Neural progenitor cell (in vitro differentiated cells): ENCODE measurements at regions not wholly inside any gene's neighbourhood (a gene's known extent, or its start where the extent isn't known, plus 50 kb on each side); places are given as distances from the start of the nearest gene placed in this dataset.

Experiments used
- DNase-seq: peaks from one replicate; pipeline ENCODE4 v3.0.0-alpha.2; 2016; ENCODE audit warnings: low spot score
- H2AFZ ChIP-seq: fragments of 200-600 bp; sonication (generic); replicated peaks from 2 replicates; pipeline ENCODE4 v1.6.1; 2016; ENCODE audit warnings: antibody characterized with exemption
- H3F3A ChIP-seq: fragments of 200-600 bp; sonication (generic); 2 replicates; pipeline ENCODE4 v1.6.1; 2016; ENCODE audit warnings: antibody characterized with exemption, low read depth
- H3K27ac ChIP-seq: fragments of 200-600 bp; sonication (generic); 2 replicates; pipeline ENCODE4 v1.5.1; 2016; ENCODE audit warnings: mild to moderate bottlenecking
- H3K27me3 ChIP-seq: fragments of 200-600 bp; sonication (generic); 2 replicates; pipeline ENCODE4 v1.6.1; 2016; ENCODE audit warnings: mild to moderate bottlenecking, moderate library complexity
- H3K36me3 ChIP-seq: fragments of 200-600 bp; sonication (generic); 2 replicates; pipeline ENCODE4 v1.5.1; 2016
- H3K4me1 ChIP-seq: fragments of 200-600 bp; sonication (generic); 2 replicates; pipeline ENCODE4 v1.6.1; 2016; ENCODE audit warnings: mixed run types
- H3K4me2 ChIP-seq: fragments of 200-600 bp; sonication (generic); 2 replicates; pipeline ENCODE4 v1.6.1; 2016
- H3K4me3 ChIP-seq: fragments of 200-600 bp; sonication (generic); 2 replicates; pipeline ENCODE4 v1.5.1; 2016
- H3K79me2 ChIP-seq: fragments of 200-600 bp; sonication (generic); 2 replicates; pipeline ENCODE4 v1.6.1; 2016; ENCODE audit warnings: low read depth
- H3K9ac ChIP-seq: fragments of 200-600 bp; sonication (generic); 2 replicates; pipeline ENCODE4 v1.6.1; 2016
- H3K9me3 ChIP-seq: fragments of 200-600 bp; sonication (generic); 2 replicates; pipeline ENCODE4 v1.5.1; 2016; ENCODE audit warnings: low read depth
- H4K20me1 ChIP-seq: fragments of 200-600 bp; sonication (generic); 2 replicates; pipeline ENCODE4 v1.6.1; 2016; ENCODE audit warnings: low read depth
- H3K27ac Mint-ChIP-seq: 3 replicates; pipeline ENCODE4 v1.8.0; 2021; ENCODE audit warnings: mixed read lengths
- H3K27me3 Mint-ChIP-seq: 2 replicates; pipeline ENCODE4 v1.8.0; 2022; ENCODE audit warnings: low read depth, mild to moderate bottlenecking, inconsistent platforms, moderate library complexity, mixed read lengths; ENCODE audit not compliant: insufficient read depth
- H3K36me3 Mint-ChIP-seq: 3 replicates; pipeline ENCODE4 v1.8.0; 2021; ENCODE audit warnings: mixed read lengths
- H3K4me1 Mint-ChIP-seq: 3 replicates; pipeline ENCODE4 v1.8.0; 2021; ENCODE audit warnings: mixed read lengths
- H3K4me3 Mint-ChIP-seq: 3 replicates; pipeline ENCODE4 v1.8.0; 2021; ENCODE audit warnings: mild to moderate bottlenecking, moderate library complexity, mixed read lengths
- H3K9me3 Mint-ChIP-seq: 3 replicates; pipeline ENCODE4 v1.8.0; 2020; ENCODE audit warnings: mixed read lengths
- CTCF ChIP-seq: fragments of 200-600 bp; sonication (generic); IDR thresholded peaks from 2 replicates; pipeline ENCODE4 v1.5.1; 2017; ENCODE audit warnings: antibody characterized with exemption, mild to moderate bottlenecking
- EZH2 ChIP-seq: fragments of 200-600 bp; sonication (generic); IDR thresholded peaks from 2 replicates; pipeline ENCODE4 v1.6.1; 2017; ENCODE audit warnings: antibody characterized with exemption, mild to moderate bottlenecking, moderate library complexity
- EZH2phosphoT487 ChIP-seq: fragments of 200-600 bp; sonication (generic); IDR thresholded peaks from 2 replicates; pipeline ENCODE4 v1.6.1; 2017; ENCODE audit warnings: antibody characterized with exemption

GRCh38 chr3:88267847-88268246 lies 118.1 kb downstream of the C3orf38 start:
- H3K4me3 Mint-ChIP-seq: no peak overlapping the region
- H3K27ac Mint-ChIP-seq: no peak overlapping the region
- no peak for DNase-seq
- H3K27me3 Mint-ChIP-seq: no peaks in the 10 kb centered on the region
- Histone ChIP-seq H3K27ac (no peak overlapping the region), H3F3A (no peaks in the 10 kb centered on the region), H3K36me3 (no peaks in the 10 kb centered on the region), H3K9me3 (no peaks in the 10 kb centered on the region), H3K79me2 (no peaks in the 10 kb centered on the region), H3K4me1 (no peaks in the 10 kb centered on the region), H3K4me2 (no peak overlapping the region), H2AFZ (no peak overlapping the region), H3K27me3 (no peaks in the 10 kb centered on the region), H3K4me3 (no peak overlapping the region), H3K9ac (no peak overlapping the region), H4K20me1 (no peaks in the 10 kb centered on the region)
- H3K4me1 Mint-ChIP-seq: peaks cover 2% of the 10 kb centered on the region
- H3K36me3 Mint-ChIP-seq: no peaks in the 10 kb centered on the region
- H3K9me3 Mint-ChIP-seq: no peaks in the 10 kb centered on the region
- TF ChIP-seq CTCF (no peak), EZH2 (no peak), EZH2phosphoT487 (no peak)

GRCh38 chr3:88280326-88280725 lies 130.6 kb downstream of the C3orf38 start:
- Histone ChIP-seq H3K36me3 (no peaks in the 10 kb centered on the region), H3K4me2 (no peak overlapping the region), H3K4me3 (no peak overlapping the region), H3F3A (no peaks in the 10 kb centered on the region), H3K79me2 (no peaks in the 10 kb centered on the region), H3K9me3 (no peaks in the 10 kb centered on the region), H2AFZ (no peak overlapping the region), H3K4me1 (no peaks in the 10 kb centered on the region), H3K27me3 (no peaks in the 10 kb centered on the region), H4K20me1 (no peaks in the 10 kb centered on the region), H3K27ac (no peak overlapping the region), H3K9ac (no peak overlapping the region)
- no peaks in the 10 kb centered on the region for H3K4me1 Mint-ChIP-seq
- H3K27me3 Mint-ChIP-seq: no peaks in the 10 kb centered on the region
- no peaks in the 10 kb centered on the region for H3K36me3 Mint-ChIP-seq
- TF ChIP-seq EZH2phosphoT487 (no peak), EZH2 (no peak), CTCF (no peak)
- H3K27ac Mint-ChIP-seq: no peak overlapping the region
- H3K4me3 Mint-ChIP-seq: no peak overlapping the region
- DNase-seq: no peak
- H3K9me3 Mint-ChIP-seq: no peaks in the 10 kb centered on the region

- Histone ChIP-seq H4K20me1 (no peaks in the 10 kb centered on the region), H3K36me3 (no peaks in the 10 kb centered on the region), H3K27ac (no peak overlapping the region), H3K4me1 (no peaks in the 10 kb centered on the region), H3K9ac (no peak overlapping the region), H3F3A (no peaks in the 10 kb centered on the region), H3K4me3 (no peak overlapping the region), H3K79me2 (no peaks in the 10 kb centered on the region), H3K4me2 (no peak overlapping the region), H3K9me3 (no peaks in the 10 kb centered on the region), H3K27me3 (no peaks in the 10 kb centered on the region), H2AFZ (no peak overlapping the region)
- DNase-seq: no peak
- TF ChIP-seq EZH2phosphoT487 (no peak), CTCF (no peak), EZH2 (no peak)
- Mint-ChIP-seq H3K9me3 (no peaks in the 10 kb centered on the region), H3K27ac (no peak overlapping the region), H3K36me3 (no peaks in the 10 kb centered on the region), H3K4me1 (no peaks in the 10 kb centered on the region), H3K4me3 (no peak overlapping the region), H3K27me3 (no peaks in the 10 kb centered on the region)
These were observed 132.9 kb downstream of the C3orf38 start for GRCh38 chr3:88282528-88283241.
